Upper lobe of left lung (tissue), 6 donors: ENCODE measurements at regions not wholly inside any gene's neighbourhood (a gene's known extent, or its start where the extent isn't known, plus 50 kb on each side); places are given as distances from the start of the nearest gene placed in this dataset.

ENCODE experiments used
- ATAC-seq, 2 donors: fragments of 200-7000 bp; cut with Tn5 transposase; one replicate each; pipeline ENCODE4 v1.9.1; 2022; ENCODE audit warnings: mild to moderate bottlenecking in 2 of 2, moderate library complexity in 2 of 2; ENCODE audit not compliant: low FRiP score in 2 of 2
- DNase-seq, 2 donors: peaks; one replicate each; pipeline ENCODE4 v3.0.0-alpha.2; 2019 to 2020
- H3K27ac ChIP-seq, 4 donors: fragments of 200-600 bp; sonication (generic); one replicate each; pipeline ENCODE4 v1.5.1; 2016 to 2019
- H3K27me3 ChIP-seq, 4 donors: fragments of 200-600 bp; sonication (generic); one replicate each; pipeline ENCODE4 v1.5.1; 2017 to 2019
- H3K36me3 ChIP-seq, 4 donors: fragments of 200-600 bp; sonication (generic); one replicate each; pipeline ENCODE4 v1.5.1; 2016 to 2019
- H3K4me1 ChIP-seq, 4 donors: fragments of 200-600 bp; sonication (generic); one replicate each; pipeline ENCODE4 v1.5.1; 2018 to 2019
- H3K4me3 ChIP-seq, 4 donors: fragments of 200-600 bp; sonication (generic); one replicate each; pipeline ENCODE4 v1.5.1; 2017 to 2019; ENCODE audit warnings: mild to moderate bottlenecking in 2 of 4, moderate library complexity in 1 of 4
- H3K9me3 ChIP-seq, 4 donors: fragments of 200-600 bp; sonication (generic); one replicate each; pipeline ENCODE4 v1.5.1; 2018 to 2019
- CTCF ChIP-seq, 6 experiments: fragments of 450-650 bp in 4 of 6; fragments of 200-600 bp in 2 of 6; sonication (generic) in 2 of 6; IDR thresholded peaks; one replicate each; pipeline ENCODE4 v1.5.1; 2016 to 2019; ENCODE audit warnings: antibody characterized with exemption in 6 of 6
- EP300 ChIP-seq, 4 donors: sonication (generic); formaldehyde crosslinking; IDR thresholded peaks; one replicate each; pipeline ENCODE4 v1.5.1; 2017; ENCODE audit warnings: antibody characterized with exemption in 4 of 4, control low read depth in 2 of 4
- POLR2A ChIP-seq, 4 donors: fragments of 450-650 bp; IDR thresholded peaks; one replicate each; pipeline ENCODE4 v1.5.1; 2016 to 2017; ENCODE audit warnings: antibody characterized with exemption in 4 of 4, mild to moderate bottlenecking in 2 of 4
- POLR2AphosphoS5 ChIP-seq, 2 donors: sonication (generic); formaldehyde crosslinking; IDR thresholded peaks; one replicate each; pipeline ENCODE4 v1.5.1; 2017; ENCODE audit warnings: antibody characterized with exemption in 2 of 2
- WGBS, 2 donors: methylation state at CpG; one replicate each; pipeline ENCODE4 v1.1.5; 2017 to 2018; 5-methylcytosine and 5-hydroxymethylcytosine counted together
- donor health status: DM: no; HTN: no; CAD: no; lungs with moderate emphysema.
- donor health status: DM: no; HTN: yes; CAD: no; lungs with severe emphysema.

GRCh38 chr18:43934781-43935471, 657.6 kb upstream of the SYT4 start:
- Histone ChIP-seq H3K36me3 (no peaks in the 10 kb centered on the region), H3K4me1 (no peaks in the 10 kb centered on the region), H3K9me3 (no peaks in the 10 kb centered on the region), H3K27ac (no peak overlapping the region), H3K4me3 (no peak overlapping the region), H3K27me3 (no peaks in the 10 kb centered on the region)
- 46 to 61% methylated on average over 4 of the region's 4 CpGs for WGBS, 2 donors
- DNase-seq = no peak
- ATAC-seq = no peak
- TF ChIP-seq POLR2AphosphoS5 (IDR thresholded peaks at IDR 0.05) (no peak), CTCF (IDR thresholded peaks at IDR 0.05) (no peak), POLR2A (IDR thresholded peaks at IDR 0.05) (no peak), EP300 (IDR thresholded peaks at IDR 0.05) (no peak)

GRCh38 chr18:43936176-43936575, 658.9 kb upstream of the SYT4 start:
- Histone ChIP-seq H3K4me1 (no peaks in the 10 kb centered on the region), H3K27ac (no peak overlapping the region), H3K27me3 (no peaks in the 10 kb centered on the region), H3K4me3 (no peak overlapping the region), H3K9me3 (no peaks in the 10 kb centered on the region), H3K36me3 (no peaks in the 10 kb centered on the region)
- TF ChIP-seq POLR2A (IDR thresholded peaks at IDR 0.05) = no peak
- TF ChIP-seq POLR2AphosphoS5 (IDR thresholded peaks at IDR 0.05) = no peak
- TF ChIP-seq EP300 (IDR thresholded peaks at IDR 0.05) = no peak
- no peak for TF ChIP-seq CTCF (IDR thresholded peaks at IDR 0.05)
- DNase-seq = no peak
- WGBS, 2 donors = 82 to 83% methylated on average over 4 of the region's 4 CpGs
- ATAC-seq = no peak

GRCh38 chr18:43949291-43949690, 672.0 kb upstream of the SYT4 start:
- Histone ChIP-seq H3K27me3 (no peaks in the 10 kb centered on the region), H3K4me3 (no peak overlapping the region)
- WGBS, 2 donors = 91 to 92% methylated on average over 2 of the region's 2 CpGs

GRCh38 chr18:43950062-43950461, 672.8 kb upstream of the SYT4 start:
- DNase-seq (no peak), ATAC-seq (no peak)
- Histone ChIP-seq H3K9me3 (peaks cover 0 to 7% (median 0%) of the 10 kb centered on the region in 4 donors), H3K27ac (no peak overlapping the region), H3K4me3 (no peak overlapping the region), H3K36me3 (no peaks in the 10 kb centered on the region), H3K27me3 (no peaks in the 10 kb centered on the region), H3K4me1 (no peaks in the 10 kb centered on the region)
- 87 to 94% methylated on average over 3 of the region's 3 CpGs for WGBS, 2 donors
- TF ChIP-seq EP300 (IDR thresholded peaks at IDR 0.05) = no peak
- no peak for TF ChIP-seq POLR2AphosphoS5 (IDR thresholded peaks at IDR 0.05)
- TF ChIP-seq CTCF (IDR thresholded peaks at IDR 0.05) = no peak
- no peak for TF ChIP-seq POLR2A (IDR thresholded peaks at IDR 0.05)

More at GRCh38 chr18:43949291-43949690, 672.0 kb upstream of the SYT4 start:
- Histone ChIP-seq H3K4me1 (no peaks in the 10 kb centered on the region), H3K9me3 (peaks cover 0 to 7% (median 0%) of the 10 kb centered on the region in 4 donors), H3K36me3 (no peaks in the 10 kb centered on the region), H3K27ac (no peak overlapping the region)
- no peak for TF ChIP-seq POLR2AphosphoS5 (IDR thresholded peaks at IDR 0.05)
- TF ChIP-seq POLR2A (IDR thresholded peaks at IDR 0.05) = no peak
- no peak for TF ChIP-seq EP300 (IDR thresholded peaks at IDR 0.05)
- no peak for ATAC-seq
- no peak for DNase-seq

GRCh38 chr18:43952398-43952797, 675.1 kb upstream of the SYT4 start:
- no peaks in the 10 kb centered on the region for H3K36me3 ChIP-seq
- H3K4me1 ChIP-seq = no peaks in the 10 kb centered on the region
- no peak for TF ChIP-seq POLR2A (IDR thresholded peaks at IDR 0.05)
- TF ChIP-seq POLR2AphosphoS5 (IDR thresholded peaks at IDR 0.05) = no peak
- TF ChIP-seq CTCF (IDR thresholded peaks at IDR 0.05) = no peak
- no peak for TF ChIP-seq EP300 (IDR thresholded peaks at IDR 0.05)
- DNase-seq = no peak
- H3K27me3 ChIP-seq = no peaks in the 10 kb centered on the region
- ATAC-seq = no peak
- H3K27ac ChIP-seq = no peak overlapping the region
- no peak overlapping the region for H3K4me3 ChIP-seq
- WGBS, 2 donors = 77 to 85% methylated on average over 3 of the region's 3 CpGs
- H3K9me3 ChIP-seq = peaks cover 0 to 7% (median 0%) of the 10 kb centered on the region in 4 donors
